CD8-positive, alpha-beta memory T cell (primary cell): ENCODE measurements at regions not wholly inside any gene's neighbourhood (a gene's known extent, or its start where the extent isn't known, plus 50 kb on each side); places are given as distances from the start of the nearest gene placed in this dataset.

Experiments
- CTCF ChIA-PET: fragments of 350-600 bp; sonication (Branson Sonifier 250); formaldehyde crosslinking; loops from one replicate; lab custom pipeline; 2021; ENCODE audit warnings: antibody characterized with exemption; lab: Charles Lee
- POLR2A ChIA-PET: fragments of 350-600 bp; sonication (Branson Sonifier 250); formaldehyde crosslinking; loops from one replicate; lab custom pipeline; 2021; ENCODE audit warnings: antibody characterized with exemption; lab: Charles Lee
- DNase-seq, 5 donors: peaks; one replicate each; pipeline versions ENCODE4 v3.0.0 to v3.0.0-alpha.2; 2020 to 2022; ENCODE audit warnings: mixed read lengths in 1 of 5
- H3K27ac ChIP-seq: one replicate; pipeline ENCODE4 v1.7.0; 2013; ENCODE audit warnings: low read depth, mild to moderate bottlenecking, low read length, moderate library complexity
- H3K27me3 ChIP-seq: 2 replicates; pipeline ENCODE4 v1.7.0; 2013; ENCODE audit warnings: low read length, mild to moderate bottlenecking; ENCODE audit not compliant: insufficient read depth, poor library complexity, severe bottlenecking
- H3K36me3 ChIP-seq: 2 replicates; pipeline ENCODE4 v1.7.0; 2013; ENCODE audit warnings: mild to moderate bottlenecking, low read length, moderate library complexity; ENCODE audit not compliant: insufficient read depth
- H3K4me1 ChIP-seq: 2 replicates; pipeline ENCODE4 v1.7.0; 2013; ENCODE audit warnings: mild to moderate bottlenecking, low read length, moderate library complexity; ENCODE audit not compliant: insufficient read depth
- H3K4me3 ChIP-seq: 2 replicates; pipeline ENCODE4 v1.7.0; 2013; ENCODE audit warnings: mild to moderate bottlenecking, low read length
- H3K9me3 ChIP-seq: 2 replicates; pipeline ENCODE4 v1.7.0; 2013; ENCODE audit warnings: mild to moderate bottlenecking, low read length
- H3K27ac Mint-ChIP-seq, 8 donors: one replicate each; pipeline ENCODE4 v1.8.0; 2020 to 2021; ENCODE audit warnings: mixed read lengths in 8 of 8, mild to moderate bottlenecking in 6 of 8, inconsistent platforms in 3 of 8, moderate library complexity in 3 of 8
- H3K27me3 Mint-ChIP-seq, 2 donors: one replicate each; pipeline ENCODE4 v1.8.0; 2020 to 2021; ENCODE audit warnings: mixed read lengths in 2 of 2, mild to moderate bottlenecking in 1 of 2, moderate library complexity in 1 of 2
- H3K36me3 Mint-ChIP-seq, 3 donors: one replicate each; pipeline ENCODE4 v1.8.0; 2020 to 2021; ENCODE audit warnings: mixed read lengths in 3 of 3, inconsistent platforms in 1 of 3, mild to moderate bottlenecking in 1 of 3
- H3K4me1 Mint-ChIP-seq, 3 donors: one replicate each; pipeline ENCODE4 v1.8.0; 2020 to 2021; ENCODE audit warnings: mixed read lengths in 3 of 3, inconsistent platforms in 1 of 3, mild to moderate bottlenecking in 1 of 3
- H3K4me3 Mint-ChIP-seq, 7 donors: one replicate each; pipeline ENCODE4 v1.8.0; 2020 to 2021; ENCODE audit warnings: mixed read lengths in 7 of 7, mild to moderate bottlenecking in 6 of 7, moderate library complexity in 4 of 7, inconsistent platforms in 2 of 7
- H3K9me3 Mint-ChIP-seq, 5 donors: one replicate each; pipeline ENCODE4 v1.8.0; 2020 to 2022; ENCODE audit warnings: mixed read lengths in 5 of 5, mild to moderate bottlenecking in 3 of 5, moderate library complexity in 2 of 5, inconsistent platforms in 1 of 5

DNA sequence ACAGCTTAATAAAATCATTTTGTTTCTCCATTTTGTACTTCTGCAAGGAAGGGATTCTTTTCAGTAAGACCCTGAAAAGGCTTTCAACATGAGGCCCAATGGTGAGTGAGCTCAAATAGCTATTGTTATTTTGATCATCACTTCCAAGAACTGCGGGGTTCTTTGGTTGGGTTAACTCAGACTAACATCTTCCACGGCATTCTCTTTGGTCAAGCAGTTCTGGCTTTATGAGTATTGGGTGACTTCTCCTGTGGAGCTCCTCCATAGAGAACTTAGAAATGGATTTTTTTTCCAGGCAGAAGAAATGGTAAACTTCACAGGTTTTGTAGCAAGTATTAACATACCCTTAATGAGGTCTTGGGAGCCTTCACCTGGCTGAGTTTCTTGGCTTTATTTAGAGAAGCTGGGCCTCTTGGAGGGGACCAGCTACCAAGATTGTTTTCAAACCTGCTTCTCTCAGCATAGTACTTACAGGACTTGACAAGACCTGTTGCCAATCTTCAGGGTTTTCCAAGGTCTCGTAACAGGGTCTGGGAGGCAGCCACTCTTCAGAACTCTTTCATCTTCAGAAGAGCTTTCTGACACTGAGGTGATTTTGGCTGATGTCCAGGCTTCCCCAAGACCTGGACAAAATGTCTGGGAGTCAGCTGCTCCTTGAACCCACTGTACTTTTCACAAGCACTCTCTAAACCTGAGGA is 353.2 kb upstream of the ETAA1 start:
- H3K4me1 Mint-ChIP-seq: no peaks in the 10 kb centered on the region
- no peaks in the 10 kb centered on the region for H3K27me3 ChIP-seq
- H3K9me3 Mint-ChIP-seq: peaks cover 0 to 3% (median 0%) of the 10 kb centered on the region in 5 donors
- H3K27me3 Mint-ChIP-seq: no peaks in the 10 kb centered on the region
- H3K27ac ChIP-seq: no peak overlapping the region
- CTCF ChIA-PET: no interaction called here
- H3K27ac Mint-ChIP-seq: no peak overlapping the region
- H3K4me3 Mint-ChIP-seq: no peak overlapping the region
- POLR2A ChIA-PET: no interaction called here
- H3K9me3 ChIP-seq: no peaks in the 10 kb centered on the region
- DNase-seq: no peak
- H3K36me3 Mint-ChIP-seq: no peaks in the 10 kb centered on the region
- no peaks in the 10 kb centered on the region for H3K36me3 ChIP-seq
- H3K4me3 ChIP-seq: no peak overlapping the region
- no peaks in the 10 kb centered on the region for H3K4me1 ChIP-seq

- CTCF ChIA-PET: no interaction called here
- no peak overlapping the region for H3K27ac ChIP-seq
- H3K9me3 Mint-ChIP-seq: peaks cover 0 to 6% (median 0%) of the 10 kb centered on the region in 5 donors
These were observed 350.5 kb upstream of the ETAA1 start for GRCh38 chr2:67046591-67046990.

DNA sequence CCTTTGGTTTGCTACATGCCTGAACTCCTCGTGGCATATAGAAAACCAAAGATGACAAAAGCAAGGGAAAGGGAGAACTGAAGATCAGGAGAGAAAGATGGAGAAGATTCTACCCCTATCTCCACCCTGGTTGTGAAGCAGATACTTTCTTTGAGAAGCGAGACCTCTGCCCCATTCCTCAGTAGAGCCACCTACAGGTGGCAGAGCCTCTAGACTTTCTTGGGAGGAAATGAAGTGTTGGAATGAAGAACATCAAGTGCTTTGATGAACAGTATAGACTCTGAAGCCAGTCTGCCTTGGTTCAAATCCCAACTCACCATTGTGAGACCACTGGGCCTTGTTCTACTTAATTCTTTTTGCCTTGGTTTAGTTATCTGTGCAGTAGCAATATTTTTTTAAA is 348.8 kb upstream of the ETAA1 start:
- H3K27me3 Mint-ChIP-seq: no peaks in the 10 kb centered on the region
- H3K27ac Mint-ChIP-seq: no peak overlapping the region
- H3K4me3 ChIP-seq: no peak overlapping the region
- H3K4me3 Mint-ChIP-seq: no peak overlapping the region
- no peaks in the 10 kb centered on the region for H3K4me1 Mint-ChIP-seq
- DNase-seq: no peak
- H3K27ac ChIP-seq: no peak overlapping the region
- POLR2A ChIA-PET: no interaction called here
- H3K4me1 ChIP-seq: no peaks in the 10 kb centered on the region
- peaks cover 0 to 6% (median 0%) of the 10 kb centered on the region in 5 donors for H3K9me3 Mint-ChIP-seq
- H3K27me3 ChIP-seq: no peaks in the 10 kb centered on the region
- CTCF ChIA-PET: no interaction called here
- H3K9me3 ChIP-seq: no peaks in the 10 kb centered on the region
- H3K36me3 Mint-ChIP-seq: no peaks in the 10 kb centered on the region
- H3K36me3 ChIP-seq: no peaks in the 10 kb centered on the region

More at GRCh38 chr2:67046591-67046990, 350.5 kb upstream of the ETAA1 start:
- H3K36me3 Mint-ChIP-seq: no peaks in the 10 kb centered on the region
- no peak overlapping the region for H3K27ac Mint-ChIP-seq
- H3K27me3 Mint-ChIP-seq: no peaks in the 10 kb centered on the region
- Histone ChIP-seq H3K27me3 (no peaks in the 10 kb centered on the region), H3K4me1 (no peaks in the 10 kb centered on the region), H3K9me3 (no peaks in the 10 kb centered on the region), H3K4me3 (no peak overlapping the region), H3K36me3 (no peaks in the 10 kb centered on the region)
- no peak for DNase-seq
- POLR2A ChIA-PET: no interaction called here
- no peaks in the 10 kb centered on the region for H3K4me1 Mint-ChIP-seq
- H3K4me3 Mint-ChIP-seq: no peak overlapping the region

- H3K27ac ChIP-seq: no peak overlapping the region
- POLR2A ChIA-PET: no interaction called here
- CTCF ChIA-PET: interaction anchor here (1.2 kb wide), 1 partner anchor 11 kb away, joined by 3 read pairs; no protein-coding TSS in a partner anchor
- H3K4me1 Mint-ChIP-seq: no peaks in the 10 kb centered on the region
- H3K9me3 ChIP-seq: no peaks in the 10 kb centered on the region
- H3K4me3 ChIP-seq: no peak overlapping the region
- peaks cover 0 to 6% (median 0%) of the 10 kb centered on the region in 5 donors for H3K9me3 Mint-ChIP-seq
- no peak overlapping the region for H3K4me3 Mint-ChIP-seq
- H3K36me3 Mint-ChIP-seq: no peaks in the 10 kb centered on the region
- H3K36me3 ChIP-seq: no peaks in the 10 kb centered on the region
- no peaks in the 10 kb centered on the region for H3K4me1 ChIP-seq
- no peak for DNase-seq
- no peaks in the 10 kb centered on the region for H3K27me3 Mint-ChIP-seq
- H3K27ac Mint-ChIP-seq: no peak overlapping the region
- H3K27me3 ChIP-seq: no peaks in the 10 kb centered on the region
These were observed 346.5 kb upstream of the ETAA1 start for GRCh38 chr2:67050622-67051021.

DNA sequence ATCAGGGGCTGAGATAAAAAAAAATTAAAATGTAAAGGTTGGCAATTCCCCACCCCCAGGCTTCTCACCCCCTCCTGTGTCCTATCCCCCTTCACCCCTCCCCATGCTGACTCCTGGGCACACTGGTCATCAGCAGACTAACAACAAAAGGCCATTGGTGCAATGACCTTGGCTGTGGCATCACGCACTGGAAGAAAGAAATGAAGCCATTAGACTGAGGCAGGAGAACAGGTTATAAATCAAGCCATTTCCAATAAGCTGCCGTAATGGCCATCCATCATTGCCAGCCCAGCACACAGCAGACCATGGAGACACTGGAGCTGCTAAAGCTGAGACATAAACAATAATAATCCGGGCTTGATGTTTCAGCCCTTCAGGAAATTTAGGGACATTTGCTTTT is 342.4 kb upstream of the ETAA1 start:
- no peak for DNase-seq
- Histone ChIP-seq H3K36me3 (no peaks in the 10 kb centered on the region), H3K4me3 (no peak overlapping the region), H3K27ac (no peak overlapping the region), H3K27me3 (no peaks in the 10 kb centered on the region), H3K9me3 (no peaks in the 10 kb centered on the region), H3K4me1 (no peaks in the 10 kb centered on the region)
- H3K9me3 Mint-ChIP-seq: peaks cover 0 to 3% (median 0%) of the 10 kb centered on the region in 5 donors
- no peak overlapping the region for H3K27ac Mint-ChIP-seq
- POLR2A ChIA-PET: no interaction called here
- CTCF ChIA-PET: no interaction called here
- no peaks in the 10 kb centered on the region for H3K4me1 Mint-ChIP-seq
- H3K27me3 Mint-ChIP-seq: no peaks in the 10 kb centered on the region
- no peaks in the 10 kb centered on the region for H3K36me3 Mint-ChIP-seq
- H3K4me3 Mint-ChIP-seq: no peak overlapping the region

GRCh38 chr2:67055387-67056304 is 341.5 kb upstream of the ETAA1 start:
- POLR2A ChIA-PET: no interaction called here

DNA sequence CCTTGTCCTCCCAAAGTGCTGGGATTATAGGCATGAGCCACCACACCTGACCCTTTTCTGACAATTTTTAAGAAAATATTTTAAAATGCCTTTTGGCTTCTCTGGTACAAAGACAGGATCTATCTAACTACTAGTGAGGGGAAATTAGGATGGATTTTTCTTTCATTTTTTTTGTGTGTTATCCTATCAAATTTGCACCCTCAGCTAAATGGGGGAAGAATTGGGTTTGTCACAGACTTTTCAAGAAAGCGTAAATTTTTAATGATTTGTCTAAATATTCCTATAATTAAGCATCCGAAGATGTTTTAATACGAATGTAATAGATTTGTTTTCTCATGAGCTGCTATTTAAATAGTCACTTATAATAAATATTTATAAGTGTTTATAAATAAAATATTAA is 340.0 kb upstream of the ETAA1 start:
- no peak overlapping the region for H3K4me3 ChIP-seq
- no peaks in the 10 kb centered on the region for H3K27me3 Mint-ChIP-seq
- no peak overlapping the region for H3K27ac Mint-ChIP-seq
- no peaks in the 10 kb centered on the region for H3K27me3 ChIP-seq
- ChIA-PET POLR2A (no interaction called here), CTCF (no interaction called here)
- no peaks in the 10 kb centered on the region for H3K9me3 ChIP-seq
- DNase-seq: no peak
- no peaks in the 10 kb centered on the region for H3K4me1 Mint-ChIP-seq
- no peaks in the 10 kb centered on the region for H3K36me3 ChIP-seq
- H3K4me3 Mint-ChIP-seq: no peak overlapping the region
- H3K9me3 Mint-ChIP-seq: peaks cover 0 to 3% (median 0%) of the 10 kb centered on the region in 5 donors
- no peaks in the 10 kb centered on the region for H3K36me3 Mint-ChIP-seq
- no peaks in the 10 kb centered on the region for H3K4me1 ChIP-seq
- H3K27ac ChIP-seq: no peak overlapping the region

More at GRCh38 chr2:67055387-67056304, 341.5 kb upstream of the ETAA1 start:
- Histone ChIP-seq H3K4me1 (no peaks in the 10 kb centered on the region), H3K27ac (no peak overlapping the region), H3K9me3 (no peaks in the 10 kb centered on the region), H3K4me3 (no peak overlapping the region), H3K27me3 (no peaks in the 10 kb centered on the region), H3K36me3 (no peaks in the 10 kb centered on the region)
- no peak overlapping the region for H3K27ac Mint-ChIP-seq
- DNase-seq: no peak
- H3K9me3 Mint-ChIP-seq: peaks cover 0 to under 1% (median 0%) of the 10 kb centered on the region in 5 donors
- no peak overlapping the region for H3K4me3 Mint-ChIP-seq
- no peaks in the 10 kb centered on the region for H3K36me3 Mint-ChIP-seq
- H3K27me3 Mint-ChIP-seq: no peaks in the 10 kb centered on the region
- CTCF ChIA-PET: no interaction called here
- no peaks in the 10 kb centered on the region for H3K4me1 Mint-ChIP-seq
